Renal cortex interstitium (tissue), 11 donors: ENCODE measurements at regions not wholly inside any gene's neighbourhood (a gene's known extent, or its start where the extent isn't known, plus 50 kb on each side); places are given as distances from the start of the nearest gene placed in this dataset.
"Not testable (repeated sequence)": the region's sequence is repeated elsewhere in the genome, so short reads cannot be mapped to it uniquely, and the experiment has no call there.

Experiments used
- DNase-seq, 11 donors: peaks; one replicate each; pipeline ENCODE4 v3.0.0-alpha.2; 2013; ENCODE audit warnings: low read depth in 9 of 11, low spot score in 4 of 11; ENCODE audit errors: extremely low read depth in 1 of 11

- not testable (repeated sequence) for DNase-seq
Observed at GRCh38 chr7:57244345-57244980, 112.2 kb upstream of the ZNF479 start.

- no peak for DNase-seq
Observed at GRCh38 chr7:57245206-57245605, 113.0 kb upstream of the ZNF479 start.

GRCh38 chr7:57250801-57251200 is 118.6 kb upstream of the ZNF479 start:
- no peak for DNase-seq

- DNase-seq = no peak
Observed at GRCh38 chr7:57256637-57257375, 124.6 kb upstream of the ZNF479 start.

GRCh38 chr7:57274535-57275283 is 142.5 kb upstream of the ZNF479 start:
- no peak for DNase-seq

- no peak for DNase-seq
Observed at GRCh38 chr7:57300747-57301146, 149.2 kb upstream of the ZNF716 start.

- no peak for DNase-seq
Observed at GRCh38 chr7:57305192-57305748, 144.7 kb upstream of the ZNF716 start.

- DNase-seq = no peak
Observed at GRCh38 chr7:57308631-57309408, 141.2 kb upstream of the ZNF716 start.

- DNase-seq = no peak
Observed at GRCh38 chr7:57327081-57327480, 122.9 kb upstream of the ZNF716 start.

- no peak for DNase-seq
Observed at GRCh38 chr7:57328457-57328856, 121.5 kb upstream of the ZNF716 start.

- no peak for DNase-seq
Observed at GRCh38 chr7:57328963-57329362, 121.0 kb upstream of the ZNF716 start.

GRCh38 chr7:57339198-57339944 is 110.6 kb upstream of the ZNF716 start:
- no peak for DNase-seq

- DNase-seq = no peak
Observed at GRCh38 chr7:57342954-57343353, 107.0 kb upstream of the ZNF716 start.

GRCh38 chr7:57343901-57344622 is 105.9 kb upstream of the ZNF716 start:
- no peak for DNase-seq

GRCh38 chr7:57344957-57345356 is 105.0 kb upstream of the ZNF716 start:
- DNase-seq = no peak

GRCh38 chr7:57348646-57349269 is 101.2 kb upstream of the ZNF716 start:
- DNase-seq = no peak

- DNase-seq = no peak
Observed at GRCh38 chr7:57354195-57354594, 95.8 kb upstream of the ZNF716 start.
